Ovary (tissue), 3 donors: ENCODE measurements at regions not wholly inside any gene's neighbourhood (a gene's known extent, or its start where the extent isn't known, plus 50 kb on each side); places are given as distances from the start of the nearest gene placed in this dataset.

Experiments used
- CTCF ChIP-seq, 3 donors: fragments of 450-650 bp in 2 of 3; fragments of 200-600 bp in 1 of 3; IDR thresholded peaks; one replicate each; pipeline versions ENCODE4 v1.5.1 to v1.8.0; 2016 to 2022; ENCODE audit warnings: antibody characterized with exemption in 3 of 3, mild to moderate bottlenecking in 1 of 3
- EP300 ChIP-seq: sonication (generic); formaldehyde crosslinking; IDR thresholded peaks from one replicate; pipeline ENCODE4 v1.6.1; 2017; ENCODE audit warnings: antibody characterized with exemption
- POLR2A ChIP-seq: fragments of 450-650 bp; IDR thresholded peaks from one replicate; pipeline ENCODE4 v1.6.1; 2017; ENCODE audit warnings: antibody characterized with exemption, mild to moderate bottlenecking, moderate library complexity
- donor health status: DM: no; HTN: no; CAD: no.

- TF ChIP-seq CTCF (IDR thresholded peaks at IDR 0.05): no peak
- TF ChIP-seq POLR2A: no peak
- no peak for TF ChIP-seq EP300
Observed at GRCh38 chrX:40272141-40272540, 174.4 kb upstream of the BCOR start.
